ENCODE measurements at regions not wholly inside any gene's neighbourhood (a gene's known extent, or its start where the extent isn't known, plus 50 kb on each side); places are given as distances from the start of the nearest gene placed in this dataset.
"Not testable (repeated sequence)": the region's sequence is repeated elsewhere in the genome, so short reads cannot be mapped to it uniquely, and the experiment has no call there.

GRCh38 chr10:26939962-26940354 is 79.2 kb upstream of the ABI1 start:
- no peaks in the 10 kb centered on the region for H3K27me3 ChIP-seq
- H3K9me3 ChIP-seq: no peaks in the 10 kb centered on the region
- H3K4me3 ChIP-seq: no peak overlapping the region
- no peaks in the 10 kb centered on the region for H3K4me1 ChIP-seq
- no peaks in the 10 kb centered on the region for H3K36me3 ChIP-seq
- intact Hi-C loops (cut with DNase I): no loop called here
- H3K27ac ChIP-seq: no peak overlapping the region
- no peak for DNase-seq (ENCODE audit: low spot score in 2 of 2)
- TF ChIP-seq CTCF (IDR thresholded peaks at IDR 0.05): no peak

GRCh38 chr10:26939290-26939961 is 78.7 kb upstream of the ABI1 start:
- intact Hi-C loops (cut with DNase I): no loop called here
- no peaks in the 10 kb centered on the region for H3K36me3 ChIP-seq
- TF ChIP-seq CTCF (IDR thresholded peaks at IDR 0.05): no peak
- H3K4me3 ChIP-seq: no peak overlapping the region
- H3K4me1 ChIP-seq: no peaks in the 10 kb centered on the region
- DNase-seq (ENCODE audit: low spot score in 2 of 2): no peak
- no peaks in the 10 kb centered on the region for H3K27me3 ChIP-seq
- H3K27ac ChIP-seq: no peak overlapping the region
- H3K9me3 ChIP-seq: no peaks in the 10 kb centered on the region

- intact Hi-C loops (cut with DNase I): no loop called here
- Histone ChIP-seq H3K36me3 (no peaks in the 10 kb centered on the region), H3K4me1 (no peaks in the 10 kb centered on the region), H3K4me3 (no peak overlapping the region), H3K9me3 (no peaks in the 10 kb centered on the region), H3K27me3 (no peaks in the 10 kb centered on the region), H3K27ac (no peak overlapping the region)
- TF ChIP-seq CTCF (IDR thresholded peaks at IDR 0.05): no peak
- DNase-seq (ENCODE audit: low spot score in 2 of 2): no peak
Observed at GRCh38 chr10:26938578-26938977, 77.8 kb upstream of the ABI1 start.

- no peak for TF ChIP-seq CTCF (IDR thresholded peaks at IDR 0.05)
- no peak for DNase-seq (ENCODE audit: low spot score in 2 of 2)
- H3K4me1 ChIP-seq: no peaks in the 10 kb centered on the region
- no peak overlapping the region for H3K4me3 ChIP-seq
- intact Hi-C loops (cut with DNase I): no loop called here
- H3K27ac ChIP-seq: no peak overlapping the region
- no peaks in the 10 kb centered on the region for H3K9me3 ChIP-seq
- no peaks in the 10 kb centered on the region for H3K27me3 ChIP-seq
- H3K36me3 ChIP-seq: no peaks in the 10 kb centered on the region
Observed at GRCh38 chr10:26937371-26937770, 76.6 kb upstream of the ABI1 start.

- H3K9me3 ChIP-seq; H3K27ac ChIP-seq; H3K4me1 ChIP-seq; intact Hi-C loops (cut with DNase I); H3K27me3 ChIP-seq; H3K36me3 ChIP-seq; DNase-seq (ENCODE audit: low spot score in 2 of 2); H3K4me3 ChIP-seq: not testable (repeated sequence)
Observed at GRCh38 chr10:26934190-26934589, 73.4 kb upstream of the ABI1 start.

GRCh38 chr10:26932576-26932975 is 71.8 kb upstream of the ABI1 start:
- TF ChIP-seq CTCF (IDR thresholded peaks at IDR 0.05): no peak
- H3K4me3 ChIP-seq: no peak overlapping the region
- no peak for DNase-seq (ENCODE audit: low spot score in 2 of 2)
- H3K9me3 ChIP-seq: no peaks in the 10 kb centered on the region
- no peak overlapping the region for H3K27ac ChIP-seq
- intact Hi-C loops (cut with DNase I): no loop called here
- peaks cover 0 to 4% of the 10 kb centered on the region in 2 donors for H3K4me1 ChIP-seq
- no peaks in the 10 kb centered on the region for H3K27me3 ChIP-seq
- no peaks in the 10 kb centered on the region for H3K36me3 ChIP-seq

Measured in ascending aorta (tissue), 2 donors.